Embryonic facial prominence (tissue), 1 donor: ENCODE measurements at regions not wholly inside any gene's neighbourhood (a gene's known extent, or its start where the extent isn't known, plus 50 kb on each side); places are given as distances from the start of the nearest gene placed in this dataset.
"Not testable (repeated sequence)": the region's sequence is repeated elsewhere in the genome, so short reads cannot be mapped to it uniquely, and the experiment has no call there.

ENCODE experiments used
- DNase-seq: peaks from one replicate; pipeline ENCODE4 v3.0.0-alpha.2; 2016; ENCODE audit errors: extremely low spot score

- no peak for DNase-seq
Measured at GRCh38 chr16:86257546-86257945, 252.8 kb upstream of the FOXF1 start.

GRCh38 chr16:86258713-86259112 lies 251.6 kb upstream of the FOXF1 start:
- no peak for DNase-seq

- DNase-seq, result no peak
Measured at GRCh38 chr16:86259499-86259898, 250.8 kb upstream of the FOXF1 start.

- DNase-seq, result no peak
Measured at GRCh38 chr16:86261379-86261778, 248.9 kb upstream of the FOXF1 start.

GRCh38 chr16:86267657-86268056 lies 242.7 kb upstream of the FOXF1 start:
- not testable (repeated sequence) for DNase-seq

GRCh38 chr16:86270696-86271095 lies 239.6 kb upstream of the FOXF1 start:
- DNase-seq, result no peak

- DNase-seq, result no peak
Measured at GRCh38 chr16:86272744-86273143, 237.6 kb upstream of the FOXF1 start.

GRCh38 chr16:86277221-86277620 lies 233.1 kb upstream of the FOXF1 start:
- no peak for DNase-seq

- DNase-seq, result not testable (repeated sequence)
Measured at GRCh38 chr16:86277859-86278258, 232.5 kb upstream of the FOXF1 start.

GRCh38 chr16:86281421-86281820 lies 228.9 kb upstream of the FOXF1 start:
- DNase-seq, result no peak

- no peak for DNase-seq
Measured at GRCh38 chr16:86283944-86284343, 226.4 kb upstream of the FOXF1 start.

- DNase-seq, result no peak
Measured at GRCh38 chr16:86285421-86285820, 224.9 kb upstream of the FOXF1 start.

- DNase-seq, result no peak
Measured at GRCh38 chr16:86285938-86286921, 224.1 kb upstream of the FOXF1 start.

- no peak for DNase-seq
Measured at GRCh38 chr16:86286991-86287663, 223.2 kb upstream of the FOXF1 start.

GRCh38 chr16:86287664-86288201 lies 222.6 kb upstream of the FOXF1 start:
- no peak for DNase-seq

GRCh38 chr16:86288716-86289294 lies 221.5 kb upstream of the FOXF1 start:
- no peak for DNase-seq

GRCh38 chr16:86289304-86289703 lies 221.0 kb upstream of the FOXF1 start:
- DNase-seq, result no peak

- no peak for DNase-seq
Measured at GRCh38 chr16:86289907-86290306, 220.4 kb upstream of the FOXF1 start.

- no peak for DNase-seq
Measured at GRCh38 chr16:86291491-86291890, 218.8 kb upstream of the FOXF1 start.

- no peak for DNase-seq
Measured at GRCh38 chr16:86292171-86292775, 218.1 kb upstream of the FOXF1 start.

- no peak for DNase-seq
Measured at GRCh38 chr16:86292942-86293341, 217.4 kb upstream of the FOXF1 start.

GRCh38 chr16:86293906-86294305 lies 216.4 kb upstream of the FOXF1 start:
- no peak for DNase-seq
